Upper lobe of right lung (tissue), 1 donor: ENCODE measurements at regions not wholly inside any gene's neighbourhood (a gene's known extent, or its start where the extent isn't known, plus 50 kb on each side); places are given as distances from the start of the nearest gene placed in this dataset.

ENCODE experiments used
- ATAC-seq: fragments of 200-7000 bp; cut with Tn5 transposase; one replicate; pipeline ENCODE4 v1.9.1; 2020; ENCODE audit warnings: mild to moderate bottlenecking, moderate library complexity
- DNase-seq: peaks from one replicate; pipeline ENCODE4 v3.0.0-alpha.2; 2020
- H3K27ac ChIP-seq: fragments of 200-600 bp; one replicate; pipeline ENCODE4 v1.8.0; 2022
- H3K27me3 ChIP-seq: fragments of 200-600 bp; one replicate; pipeline ENCODE4 v1.8.0; 2022; ENCODE audit warnings: mild to moderate bottlenecking
- H3K36me3 ChIP-seq: fragments of 200-600 bp; one replicate; pipeline ENCODE4 v1.8.0; 2022
- H3K4me1 ChIP-seq: fragments of 200-600 bp; one replicate; pipeline ENCODE4 v1.8.0; 2022
- H3K4me3 ChIP-seq: fragments of 200-600 bp; one replicate; pipeline ENCODE4 v1.8.0; 2022; ENCODE audit warnings: mild to moderate bottlenecking
- H3K9me3 ChIP-seq: fragments of 200-600 bp; one replicate; pipeline ENCODE4 v1.8.0; 2022
- CTCF ChIP-seq: fragments of 200-600 bp; IDR thresholded peaks from one replicate; pipeline ENCODE4 v1.8.0; 2022; ENCODE audit warnings: antibody characterized with exemption
- intact Hi-C: fragments of 100-400 bp; cut with DNase I; formaldehyde crosslinking; loops from one replicate; pipeline ENCODE4 v1.11.0; 2022
- donor health status: DM: no; HTN: yes; CAD: no; lungs with severe emphysema.

GRCh38 chr16:6803176-6803575 lies 529.5 kb upstream of the RBFOX1 start:
- DNase-seq (no peak), ATAC-seq (no peak)
- Histone ChIP-seq H3K4me3 (no peak overlapping the region), H3K36me3 (no peaks in the 10 kb centered on the region), H3K4me1 (no peaks in the 10 kb centered on the region), H3K27ac (no peak overlapping the region), H3K9me3 (no peaks in the 10 kb centered on the region), H3K27me3 (no peaks in the 10 kb centered on the region)
- intact Hi-C loops, result no loop called here
- TF ChIP-seq CTCF, result no peak

GRCh38 chr16:6797223-6797622 lies 535.4 kb upstream of the RBFOX1 start:
- DNase-seq (no peak), ATAC-seq (no peak)
- intact Hi-C loops, result no loop called here
- H3K4me3 ChIP-seq, result no peak overlapping the region
- no peak overlapping the region for H3K27ac ChIP-seq
- H3K9me3 ChIP-seq, result no peaks in the 10 kb centered on the region
- no peaks in the 10 kb centered on the region for H3K4me1 ChIP-seq
- no peaks in the 10 kb centered on the region for H3K36me3 ChIP-seq
- no peak for TF ChIP-seq CTCF
- no peaks in the 10 kb centered on the region for H3K27me3 ChIP-seq

GRCh38 chr16:6777624-6778023 lies 555.0 kb upstream of the RBFOX1 start:
- Histone ChIP-seq H3K36me3 (no peaks in the 10 kb centered on the region), H3K4me3 (no peak overlapping the region), H3K9me3 (no peaks in the 10 kb centered on the region), H3K27ac (no peak overlapping the region), H3K4me1 (no peaks in the 10 kb centered on the region), H3K27me3 (no peaks in the 10 kb centered on the region)
- ATAC-seq, result no peak
- DNase-seq, result no peak
- no peak for TF ChIP-seq CTCF
- intact Hi-C loops, result no loop called here

GRCh38 chr16:6775712-6776111 lies 556.9 kb upstream of the RBFOX1 start:
- Histone ChIP-seq H3K4me3 (no peak overlapping the region), H3K27ac (no peak overlapping the region), H3K4me1 (no peaks in the 10 kb centered on the region), H3K36me3 (no peaks in the 10 kb centered on the region), H3K9me3 (no peaks in the 10 kb centered on the region), H3K27me3 (no peaks in the 10 kb centered on the region)
- DNase-seq (no peak), ATAC-seq (no peak)
- no peak for TF ChIP-seq CTCF
- intact Hi-C loops, result no loop called here

- Histone ChIP-seq H3K9me3 (no peaks in the 10 kb centered on the region), H3K27me3 (no peaks in the 10 kb centered on the region), H3K4me1 (no peaks in the 10 kb centered on the region), H3K27ac (no peak overlapping the region), H3K4me3 (no peak overlapping the region), H3K36me3 (no peaks in the 10 kb centered on the region)
- intact Hi-C loops, result no loop called here
- DNase-seq (no peak), ATAC-seq (no peak)
- TF ChIP-seq CTCF, result no peak
Measured at GRCh38 chr16:6771956-6772355, 560.7 kb upstream of the RBFOX1 start.

GRCh38 chr16:6753553-6753952 lies 579.1 kb upstream of the RBFOX1 start:
- TF ChIP-seq CTCF, result no peak
- intact Hi-C loops, result no loop called here
- no peaks in the 10 kb centered on the region for H3K27me3 ChIP-seq
- H3K36me3 ChIP-seq, result no peaks in the 10 kb centered on the region
- no peaks in the 10 kb centered on the region for H3K9me3 ChIP-seq
- ATAC-seq (no peak), DNase-seq (no peak)
- H3K4me3 ChIP-seq, result no peak overlapping the region
- no peak overlapping the region for H3K27ac ChIP-seq
- no peaks in the 10 kb centered on the region for H3K4me1 ChIP-seq
